ENCODE measurements at regions not wholly inside any gene's neighbourhood (a gene's known extent, or its start where the extent isn't known, plus 50 kb on each side); places are given as distances from the start of the nearest gene placed in this dataset.

DNA sequence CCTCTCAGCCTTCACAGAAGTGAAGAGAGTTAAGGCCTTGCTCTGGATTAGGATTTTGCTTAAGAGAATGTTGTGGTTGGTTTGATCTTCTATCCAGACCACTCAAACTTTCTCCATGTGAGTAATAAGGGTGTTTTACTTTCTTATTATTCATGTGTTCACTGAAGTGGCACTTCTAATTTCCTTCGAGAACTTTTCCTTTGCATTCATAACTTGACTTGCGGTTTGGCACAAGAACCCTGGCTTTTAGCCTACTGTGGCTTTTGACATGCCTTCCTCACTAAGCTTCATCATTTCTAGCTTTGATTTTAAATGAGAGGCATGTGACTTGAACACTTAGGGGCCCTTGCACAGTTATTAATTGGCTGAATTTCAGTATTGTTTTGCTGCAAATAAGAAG is 166.1 kb upstream of the OPRM1 start:
- DNase-seq, result no peak

DNA sequence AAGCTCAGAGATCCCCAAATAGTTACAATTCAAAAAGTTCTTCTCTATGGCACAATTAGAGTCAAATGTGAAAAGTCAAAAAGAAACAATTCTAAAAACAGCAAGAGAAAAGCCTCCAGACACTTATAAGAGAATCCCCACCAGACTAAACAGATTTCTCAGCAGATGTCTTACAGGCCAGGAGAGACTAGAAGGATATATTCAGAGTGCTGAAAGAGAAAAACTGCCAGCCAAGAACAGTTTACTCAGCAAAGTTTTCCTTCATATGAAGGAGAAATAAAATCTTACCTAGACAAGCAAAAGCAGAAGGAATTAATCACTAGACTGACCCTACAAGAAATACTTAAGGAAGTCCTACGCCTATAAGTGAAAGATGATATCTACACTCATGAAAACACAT is 176.1 kb upstream of the OPRM1 start:
- DNase-seq, result no peak

DNA sequence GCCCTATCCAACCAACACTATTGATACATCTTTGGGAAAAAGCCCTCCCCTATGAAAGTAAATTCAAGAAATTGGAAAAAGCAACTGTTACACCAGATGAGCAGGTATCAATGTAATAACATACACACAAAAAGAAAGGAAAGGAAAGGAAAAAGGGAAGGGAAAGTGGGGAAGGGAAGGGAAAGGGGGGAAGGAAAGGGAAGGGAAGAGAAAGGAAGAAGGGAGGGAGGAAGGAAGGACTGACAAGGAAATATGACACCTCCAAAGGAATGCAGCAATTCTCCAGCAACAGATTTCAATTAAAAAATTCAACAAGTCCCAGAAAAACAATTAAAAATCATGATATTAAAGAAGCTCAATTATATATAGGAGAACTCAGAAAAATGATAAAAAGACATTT is 176.9 kb upstream of the OPRM1 start:
- no peak for DNase-seq

DNA sequence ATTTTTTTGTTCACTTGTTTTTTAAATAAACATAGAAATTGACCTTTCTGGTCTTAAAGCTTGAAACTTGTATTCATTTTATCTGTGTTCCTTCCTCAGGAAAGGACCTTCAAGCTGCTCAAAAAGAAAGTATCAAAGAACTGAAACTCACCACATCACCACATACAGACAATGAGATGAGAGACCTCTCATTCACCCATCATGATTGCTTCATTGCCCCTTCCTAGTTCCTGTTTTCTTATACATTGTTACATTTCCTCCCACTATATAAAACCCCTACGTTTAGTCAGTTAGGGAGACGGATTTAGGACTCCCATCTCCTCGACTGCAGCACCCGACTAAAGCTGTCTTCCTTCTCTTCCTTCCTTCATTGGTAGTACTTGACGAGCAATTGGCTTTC is 180.5 kb upstream of the OPRM1 start:
- DNase-seq, result no peak

DNA sequence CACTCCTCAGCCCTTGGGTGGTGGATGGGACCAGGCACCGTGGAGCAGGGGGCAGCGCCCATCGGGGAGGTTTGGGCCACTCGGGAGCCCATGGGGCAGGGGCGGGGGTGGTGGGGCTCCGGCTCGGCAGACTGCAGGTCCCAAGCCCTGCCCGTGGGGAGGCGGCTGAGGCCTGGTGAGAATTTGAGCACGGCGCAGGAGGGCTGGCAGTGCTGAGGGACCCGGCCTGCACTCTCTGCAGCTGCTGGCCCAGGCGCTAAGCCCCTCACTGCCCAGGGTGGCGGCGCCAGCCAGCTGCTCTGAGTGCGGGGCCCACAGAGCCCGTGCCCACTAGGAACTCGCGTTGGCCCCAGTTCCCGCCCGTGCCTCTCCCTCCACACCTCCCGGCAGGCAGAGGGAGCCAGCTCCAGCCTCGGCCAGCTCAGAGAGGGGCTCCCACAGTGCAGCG is 182.1 kb upstream of the OPRM1 start:
- DNase-seq, result no peak

DNA sequence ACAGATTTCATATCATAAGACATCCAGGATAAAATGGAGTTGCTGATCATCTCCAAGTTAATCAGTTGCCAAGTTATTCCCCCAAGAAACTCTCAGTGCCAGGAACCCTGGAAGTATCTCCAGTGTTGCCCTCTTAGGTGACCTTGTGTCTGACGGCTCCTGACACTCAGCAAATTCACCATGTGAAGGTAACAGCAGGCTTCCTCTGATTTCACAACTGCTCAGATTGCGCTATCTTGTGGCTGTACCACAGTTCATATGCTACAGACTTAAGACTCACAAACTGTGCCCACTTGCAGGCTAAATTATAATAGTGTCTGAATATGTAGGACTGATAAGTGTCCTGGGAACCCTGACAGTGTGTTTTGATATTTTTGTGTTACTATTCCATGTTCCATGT is 186.6 kb upstream of the OPRM1 start:
- no peak for DNase-seq

DNA sequence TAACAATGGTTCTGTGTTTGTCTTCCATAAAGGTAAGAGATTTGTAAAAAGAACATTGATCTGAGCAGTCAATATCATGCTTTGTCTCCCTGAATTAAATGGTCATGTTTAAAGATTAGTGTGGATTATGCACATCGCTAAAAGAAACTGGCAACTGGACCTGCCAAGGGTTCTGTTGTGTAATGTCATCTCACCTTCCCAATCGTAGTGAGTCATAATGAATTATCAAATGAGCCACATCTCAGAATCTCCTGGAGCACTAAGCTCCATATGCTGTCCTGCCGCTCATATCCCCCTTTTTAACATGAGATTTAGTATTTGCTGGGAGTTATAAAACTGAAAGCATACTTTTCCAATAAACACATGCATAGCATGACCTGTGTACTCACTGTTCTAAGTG is 187.0 kb upstream of the OPRM1 start:
- DNase-seq, result no peak

DNA sequence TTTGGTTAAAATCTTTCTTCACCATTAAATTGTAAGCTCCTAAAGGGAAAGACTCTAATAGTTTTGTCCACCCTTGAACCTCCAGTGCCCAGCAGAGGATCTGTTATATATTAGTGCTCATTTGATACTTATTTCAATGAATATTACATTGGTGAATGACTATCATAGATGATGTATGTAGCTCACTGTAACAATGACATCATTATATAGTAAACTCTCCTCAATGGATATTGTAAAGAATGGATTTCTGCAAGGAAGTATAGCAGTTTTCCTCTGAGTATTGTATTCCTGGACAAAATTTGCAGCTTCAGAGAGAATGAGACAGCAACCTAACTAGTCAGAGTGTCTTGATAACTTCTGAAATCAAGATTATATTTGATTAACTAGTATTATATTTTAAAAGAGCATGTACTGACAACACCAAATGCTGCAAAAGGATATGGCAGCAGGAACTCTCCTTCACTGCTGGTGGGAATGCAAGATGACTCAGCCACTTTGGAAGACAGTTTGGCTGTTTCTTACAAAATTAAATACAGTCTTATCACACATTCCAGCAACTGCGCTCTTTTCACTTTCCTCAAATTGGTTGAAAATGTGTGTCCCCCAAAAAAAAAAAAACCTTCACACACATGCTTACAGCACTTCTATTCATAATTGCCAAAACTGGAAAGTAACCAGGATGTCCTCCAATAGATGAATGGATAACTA is 189.8 kb upstream of the OPRM1 start:
- DNase-seq, result no peak

DNA sequence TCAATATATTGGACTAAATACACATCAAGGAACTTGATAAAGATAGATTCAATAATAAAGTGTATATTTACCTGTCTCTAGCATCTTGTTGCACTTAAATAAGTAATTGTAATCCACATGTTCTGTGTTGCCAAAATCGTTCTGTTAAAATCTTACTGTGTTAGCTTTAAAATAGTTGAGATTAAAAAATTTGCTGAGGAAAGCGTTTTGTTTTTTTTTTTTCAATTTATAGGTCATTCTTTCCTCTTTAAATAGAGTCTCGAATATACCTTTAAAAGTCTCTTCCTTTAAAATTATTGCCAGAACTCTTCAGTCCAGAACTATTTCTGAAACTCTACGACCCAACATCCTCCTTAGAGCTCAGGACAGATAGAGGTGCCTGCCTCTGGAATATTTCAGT is 195.6 kb upstream of the OPRM1 start:
- DNase-seq, result no peak

DNA sequence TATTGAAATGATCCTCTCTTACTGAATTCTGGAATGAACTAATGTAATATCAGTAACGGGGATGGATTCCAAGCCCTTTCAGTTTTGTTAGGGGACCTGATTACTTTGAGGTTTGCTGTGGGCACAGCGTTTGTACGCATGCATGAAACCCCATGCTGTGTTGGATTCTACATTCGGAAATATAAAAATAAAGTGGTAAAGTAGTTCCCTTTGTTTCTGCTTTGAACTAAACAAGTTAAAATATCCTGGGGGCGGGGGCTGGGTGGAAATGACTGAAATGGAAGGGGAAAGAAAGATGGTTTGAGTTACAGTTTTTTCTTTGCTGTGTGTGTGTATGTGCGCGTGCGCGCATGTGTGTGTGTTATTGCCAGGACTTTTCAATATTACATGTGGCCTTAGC is 196.5 kb upstream of the OPRM1 start:
- no peak for DNase-seq

DNA sequence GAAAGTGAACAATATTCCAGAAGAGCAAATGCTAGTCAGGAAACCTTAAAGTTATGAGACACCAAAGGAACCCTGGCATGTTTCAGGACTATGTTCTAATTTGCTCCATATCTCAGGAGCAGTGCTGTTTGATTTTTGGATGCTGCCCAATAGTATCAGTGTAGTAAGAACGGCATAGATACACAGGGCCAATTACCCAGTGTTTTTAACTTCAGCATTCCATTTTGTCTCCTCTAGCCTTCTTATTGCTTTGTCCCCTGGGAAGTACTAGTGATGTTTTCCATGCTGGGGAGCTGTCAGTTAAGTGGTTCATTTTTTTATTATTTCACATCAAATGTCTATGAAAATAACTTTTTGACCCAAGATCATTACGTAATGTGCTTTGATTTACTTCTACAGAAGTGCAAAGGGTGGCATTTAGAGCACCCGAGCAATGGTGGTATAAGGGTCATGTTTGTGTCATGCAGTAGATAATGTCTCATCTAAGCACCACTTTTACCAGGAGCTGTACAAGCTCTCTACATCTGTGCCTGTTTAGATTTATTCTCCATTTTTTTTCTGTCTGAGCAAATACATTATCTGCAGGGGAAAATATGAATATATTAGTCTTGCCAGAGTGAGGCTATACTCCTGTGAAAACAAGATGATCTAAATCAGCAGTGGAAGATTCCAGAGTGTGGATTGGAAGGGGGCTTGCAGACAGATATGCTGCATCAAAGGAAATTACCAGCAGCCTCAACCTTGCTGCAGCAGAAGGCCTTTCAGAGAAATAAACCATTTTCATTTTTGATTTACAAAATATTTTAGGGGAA is 198.8 kb upstream of the OPRM1 start:
- DNase-seq, result no peak

DNA sequence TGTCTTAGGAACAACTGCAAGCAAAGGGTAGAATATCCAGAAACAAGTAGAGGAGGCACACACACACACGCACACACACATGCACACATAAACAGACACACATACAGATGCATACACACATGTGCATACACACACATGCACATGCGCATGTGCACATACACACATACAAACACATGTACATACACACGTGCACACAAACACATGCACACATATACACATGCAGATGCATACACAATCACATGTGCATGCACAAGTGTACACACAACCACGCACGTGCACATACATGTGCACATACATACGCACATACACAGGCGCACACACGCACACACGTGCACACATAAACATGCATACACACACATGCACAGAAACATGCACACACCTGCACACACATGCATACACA is 206.5 kb upstream of the OPRM1 start:
- no peak for DNase-seq

DNA sequence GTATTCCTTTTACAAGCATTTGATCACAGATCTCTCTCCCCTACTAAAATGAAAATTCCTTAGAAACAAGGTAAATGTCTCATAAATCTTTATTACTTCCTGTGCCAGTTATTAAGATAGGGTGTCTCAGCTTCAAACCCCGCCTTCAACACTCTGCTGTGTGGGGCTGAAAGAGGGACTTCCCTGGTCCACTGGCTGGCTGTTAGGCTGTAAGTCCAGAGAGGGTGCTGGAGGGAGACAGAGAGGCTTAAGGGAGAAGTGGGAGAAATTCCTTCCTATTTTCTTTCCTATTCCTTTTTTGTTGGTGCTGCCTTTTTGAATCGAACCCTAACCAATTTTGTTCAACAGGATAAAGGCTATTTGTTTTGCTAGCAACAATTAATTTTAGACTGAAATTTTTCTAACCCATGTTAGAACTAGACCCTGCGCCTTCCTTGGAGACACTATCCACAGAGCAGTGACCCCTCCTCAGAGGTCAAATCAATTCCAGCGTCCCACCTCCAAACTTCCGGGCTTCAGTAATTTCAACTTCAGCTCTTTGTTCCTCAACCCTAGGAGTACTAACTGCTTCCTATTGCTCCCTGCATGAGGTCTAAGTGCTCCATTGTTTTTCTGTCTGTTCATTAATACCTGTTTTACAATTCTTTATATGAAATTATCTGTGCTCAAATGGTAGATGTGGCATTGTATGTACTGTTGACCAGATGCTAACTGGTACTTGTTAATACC is 207.5 kb upstream of the OPRM1 start:
- no peak for DNase-seq

DNA sequence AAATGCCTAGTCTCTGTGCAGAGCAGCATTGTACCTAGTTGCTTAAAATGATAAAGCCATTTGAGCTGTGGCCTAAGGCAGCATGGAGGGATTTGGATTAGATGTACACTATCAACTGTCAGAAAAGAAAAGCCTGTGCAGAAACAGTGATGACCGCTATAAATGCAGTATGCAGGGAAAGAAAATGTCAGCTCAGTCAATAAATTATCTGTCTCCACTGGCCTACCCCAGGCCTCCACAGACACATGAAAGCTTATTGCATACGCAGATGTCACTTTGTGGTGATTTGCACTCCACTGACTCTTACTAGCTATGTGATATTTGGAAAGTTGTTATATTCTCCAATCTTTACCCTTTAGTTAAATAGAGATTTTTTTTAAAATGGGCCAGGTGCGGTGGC is 221.9 kb upstream of the OPRM1 start:
- DNase-seq, result no peak

DNA sequence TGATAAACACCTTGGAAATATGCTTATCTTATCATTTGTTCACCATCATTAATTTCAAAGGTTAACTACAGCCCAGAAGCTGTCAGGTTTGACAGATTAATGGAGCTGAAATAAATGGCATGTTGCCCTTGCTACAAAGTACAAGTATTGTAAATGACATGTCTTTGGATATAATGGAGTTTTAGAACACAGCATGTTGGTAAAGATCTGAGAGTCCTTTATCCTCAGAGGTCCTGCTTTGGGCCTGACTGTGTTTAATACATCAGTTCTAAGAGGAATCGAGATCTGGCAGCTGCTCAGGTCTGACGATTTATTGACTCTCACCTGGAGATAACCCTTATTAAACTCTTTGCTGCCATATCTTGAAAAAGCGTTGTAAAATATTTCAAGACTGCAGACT is 222.7 kb upstream of the OPRM1 start:
- no peak for DNase-seq

DNA sequence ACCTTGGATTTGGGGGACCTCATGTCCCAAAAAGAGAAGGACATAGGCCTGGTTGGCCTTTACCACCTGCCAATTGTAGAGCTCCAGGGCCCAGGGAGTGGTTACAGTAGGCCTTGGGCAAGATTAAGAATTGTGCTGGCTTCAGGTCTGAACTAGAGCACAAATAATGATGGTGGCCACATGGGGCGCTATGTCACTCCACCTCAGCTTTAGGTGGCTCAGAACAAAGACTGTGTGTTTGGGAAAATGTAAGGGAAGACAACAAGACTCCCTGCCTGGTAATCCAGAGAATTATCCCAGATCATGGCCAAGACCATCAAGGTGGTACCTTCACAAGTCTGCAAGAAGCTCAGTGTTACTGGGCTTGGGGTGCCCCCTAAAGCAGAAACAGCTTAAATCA is 224.9 kb upstream of the OPRM1 start:
- no peak for DNase-seq

DNA sequence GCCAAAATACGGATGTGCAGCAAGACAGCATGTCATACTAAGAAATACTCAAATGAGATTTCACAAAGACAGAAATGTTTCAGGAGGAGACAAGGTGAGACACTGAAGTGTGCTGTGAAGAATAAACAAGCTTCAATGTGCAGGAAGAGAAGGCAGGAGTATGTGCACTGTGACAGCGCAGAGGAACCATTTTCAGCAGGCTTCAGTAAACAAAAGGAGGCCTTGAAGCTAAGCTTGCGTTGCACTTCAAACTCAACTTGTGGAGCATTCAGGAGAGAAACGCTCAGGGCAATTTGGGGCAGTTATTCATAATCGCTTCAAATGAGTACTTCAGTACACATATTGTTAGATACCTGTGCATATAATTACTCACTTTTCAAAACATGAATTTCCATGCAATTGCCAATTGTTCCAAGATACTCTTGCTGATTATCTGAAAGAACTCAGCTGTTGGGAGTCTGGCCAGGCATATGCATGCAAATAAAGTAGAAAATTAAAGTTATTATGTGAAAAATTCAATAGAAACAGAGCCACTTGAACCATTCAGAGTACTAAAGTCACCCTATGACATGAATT is 234.2 kb upstream of the OPRM1 start:
- DNase-seq, result no peak

DNA sequence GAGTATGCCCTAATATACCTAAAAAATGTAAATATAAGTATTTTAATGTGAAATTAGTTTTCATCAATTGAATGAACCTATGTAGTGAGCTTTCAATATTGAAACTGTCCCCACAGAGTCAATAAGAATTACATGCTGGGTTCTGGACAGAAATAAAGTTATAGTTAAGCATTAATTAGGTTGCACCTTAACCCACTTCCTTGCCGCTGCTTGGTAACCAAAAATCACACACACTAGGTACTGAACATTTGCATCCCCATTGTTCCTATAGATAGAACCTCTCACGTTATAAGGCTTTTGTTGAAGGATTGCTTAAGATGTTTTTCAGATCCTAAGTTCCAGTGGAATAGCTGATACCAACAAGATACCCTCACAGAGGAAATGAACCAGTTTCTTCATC is 237.1 kb upstream of the OPRM1 start:
- DNase-seq, result no peak

DNA sequence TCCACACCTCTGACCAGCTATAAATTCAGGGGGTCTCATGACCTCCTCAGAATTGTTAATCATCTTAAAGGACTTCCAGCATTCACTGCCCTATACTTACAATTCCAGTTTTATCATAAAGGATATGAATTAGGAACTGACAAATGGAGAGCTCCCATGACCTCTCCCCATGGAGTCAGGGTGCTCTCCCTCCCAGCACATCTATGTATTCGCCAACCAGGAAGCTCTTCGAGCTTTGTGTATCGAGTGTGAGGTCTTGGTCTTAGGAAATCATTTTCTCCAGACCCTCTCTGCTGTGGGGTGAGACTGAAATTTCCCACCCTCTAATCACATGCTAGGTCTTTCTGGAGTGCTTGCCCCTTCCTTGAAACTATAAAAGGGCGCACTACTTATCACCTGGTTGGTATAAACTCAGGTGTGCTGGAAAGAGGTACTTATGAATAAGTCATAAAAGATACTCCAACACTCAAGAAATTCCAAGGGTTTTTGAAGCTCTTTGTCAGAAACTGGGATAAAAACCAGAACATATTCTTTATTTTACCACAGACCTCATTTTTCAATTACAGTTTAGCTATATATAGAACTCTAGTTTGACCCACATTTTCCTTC is 238.4 kb upstream of the OPRM1 start:
- DNase-seq, result no peak

DNA sequence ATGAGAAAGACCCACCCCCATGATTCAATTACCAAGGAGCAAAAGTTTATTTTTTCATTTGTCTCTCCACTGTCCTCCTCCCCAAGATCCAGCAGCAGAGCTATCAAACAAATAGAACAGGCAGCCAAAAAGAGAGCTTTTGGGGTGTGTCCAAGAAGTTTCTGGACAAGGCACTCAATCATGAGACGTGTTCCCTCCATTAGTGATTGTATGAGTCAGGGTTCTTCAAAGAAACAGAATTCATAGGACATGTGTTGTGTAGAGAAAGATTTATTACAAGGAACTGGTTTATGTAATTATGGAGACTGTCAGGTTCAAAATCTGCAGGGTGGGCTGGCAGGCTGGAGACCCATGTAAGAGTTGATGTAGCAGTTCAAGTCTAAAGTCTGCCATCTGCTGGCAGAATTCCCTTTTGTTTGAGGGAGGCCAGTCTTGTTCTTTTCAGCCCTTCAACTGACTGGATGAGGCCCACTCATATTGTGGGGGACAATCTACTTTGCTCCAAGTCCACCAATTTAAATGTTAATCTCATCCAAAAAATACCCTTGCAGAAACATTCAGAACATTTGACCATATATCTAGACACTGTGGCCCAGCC is 248.1 kb upstream of the OPRM1 start:
- no peak for DNase-seq

DNA sequence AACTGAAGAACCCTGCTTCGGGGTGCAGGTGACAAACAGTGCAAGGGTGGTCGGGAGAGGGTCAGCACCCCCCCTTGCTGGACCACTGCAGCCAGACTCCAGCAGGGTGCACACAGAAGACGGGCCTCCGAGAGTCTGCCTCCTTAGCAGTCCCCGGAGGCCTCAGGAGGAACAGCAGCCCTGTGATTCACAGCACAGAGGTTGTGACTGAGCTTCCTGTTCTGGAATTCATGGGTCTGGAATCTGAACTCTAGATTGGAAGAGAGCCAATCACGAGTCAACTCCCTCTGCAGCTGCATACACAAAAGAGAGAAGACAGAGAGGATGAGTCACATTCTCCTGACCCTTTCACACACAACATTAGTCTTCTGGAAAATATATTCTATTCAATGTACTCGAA is 249.0 kb upstream of the OPRM1 start:
- DNase-seq, result no peak

DNA sequence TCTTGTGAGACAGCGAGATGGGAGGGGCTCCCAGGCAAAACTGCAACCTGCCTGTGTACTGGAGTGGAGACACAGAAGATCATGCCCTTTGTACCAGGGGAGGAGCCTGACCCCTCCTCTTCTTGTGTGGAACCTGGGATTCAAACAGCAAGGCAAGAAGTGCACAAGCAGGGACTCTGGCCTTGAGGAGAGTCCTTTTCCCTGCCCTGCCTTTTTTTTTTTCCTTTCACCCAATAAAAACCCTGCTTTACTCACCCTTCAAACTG is 251.8 kb upstream of the OPRM1 start:
- no peak for DNase-seq

DNA sequence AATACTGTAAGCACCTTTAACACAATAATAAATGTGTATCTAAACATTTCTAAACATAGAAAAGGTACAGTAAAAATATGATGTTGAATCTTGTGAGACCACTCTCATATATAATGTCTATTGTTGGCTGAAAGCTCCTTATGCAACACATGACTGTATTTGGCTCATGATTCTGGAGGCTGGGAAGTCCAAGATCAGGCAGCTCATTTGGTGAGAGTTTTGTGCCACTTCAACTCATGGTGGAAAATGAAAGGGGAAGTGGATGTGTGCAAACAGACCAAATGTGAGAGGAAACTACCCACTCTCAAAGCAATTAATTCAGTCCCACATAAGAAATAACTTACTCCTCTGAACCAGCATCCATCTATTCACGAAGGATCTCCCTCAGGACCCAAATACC is 257.7 kb upstream of the OPRM1 start:
- DNase-seq, result no peak

Measured in CD4-positive, alpha-beta T cell treated with Interleukin-21 for 1 hour (primary cell).